Lower leg skin (tissue), 3 donors: ENCODE measurements at regions not wholly inside any gene's neighbourhood (a gene's known extent, or its start where the extent isn't known, plus 50 kb on each side); places are given as distances from the start of the nearest gene placed in this dataset.

Source experiments
- POLR2A ChIP-seq, 2 donors: fragments of 450-650 bp; IDR thresholded peaks; one replicate each; pipeline ENCODE4 v1.6.1; 2016 to 2017; ENCODE audit warnings: antibody characterized with exemption in 2 of 2, mild to moderate bottlenecking in 1 of 2, moderate library complexity in 1 of 2
- TF ChIP-seq, protein P1 (sequence below), 3 donors: fragments of 450-650 bp; IDR thresholded peaks; one replicate each; pipeline ENCODE4 v1.5.1; 2016; ENCODE audit warnings: antibody characterized with exemption in 3 of 3, mild to moderate bottlenecking in 3 of 3, moderate library complexity in 2 of 3

- TF ChIP-seq, protein P1, sequence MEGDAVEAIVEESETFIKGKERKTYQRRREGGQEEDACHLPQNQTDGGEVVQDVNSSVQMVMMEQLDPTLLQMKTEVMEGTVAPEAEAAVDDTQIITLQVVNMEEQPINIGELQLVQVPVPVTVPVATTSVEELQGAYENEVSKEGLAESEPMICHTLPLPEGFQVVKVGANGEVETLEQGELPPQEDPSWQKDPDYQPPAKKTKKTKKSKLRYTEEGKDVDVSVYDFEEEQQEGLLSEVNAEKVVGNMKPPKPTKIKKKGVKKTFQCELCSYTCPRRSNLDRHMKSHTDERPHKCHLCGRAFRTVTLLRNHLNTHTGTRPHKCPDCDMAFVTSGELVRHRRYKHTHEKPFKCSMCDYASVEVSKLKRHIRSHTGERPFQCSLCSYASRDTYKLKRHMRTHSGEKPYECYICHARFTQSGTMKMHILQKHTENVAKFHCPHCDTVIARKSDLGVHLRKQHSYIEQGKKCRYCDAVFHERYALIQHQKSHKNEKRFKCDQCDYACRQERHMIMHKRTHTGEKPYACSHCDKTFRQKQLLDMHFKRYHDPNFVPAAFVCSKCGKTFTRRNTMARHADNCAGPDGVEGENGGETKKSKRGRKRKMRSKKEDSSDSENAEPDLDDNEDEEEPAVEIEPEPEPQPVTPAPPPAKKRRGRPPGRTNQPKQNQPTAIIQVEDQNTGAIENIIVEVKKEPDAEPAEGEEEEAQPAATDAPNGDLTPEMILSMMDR (IDR thresholded peaks at IDR 0.05) = no peak
- no peak for TF ChIP-seq POLR2A (IDR thresholded peaks at IDR 0.05)
These were observed 129.8 kb downstream of the SLC7A11 start for GRCh38 chr4:138112389-138112788.
